Fibroblast of lung (primary cell): ENCODE measurements at regions not wholly inside any gene's neighbourhood (a gene's known extent, or its start where the extent isn't known, plus 50 kb on each side); places are given as distances from the start of the nearest gene placed in this dataset.

Experiments
- CTCF ChIP-seq, 2 donors: IDR thresholded peaks in 1 of 2; conservative IDR thresholded peaks in 1 of 2; 1 replicate in 1 of 2; 2 replicates in 1 of 2; pipeline ENCODE4 v1.5.1; 2011 to 2012; ENCODE audit warnings: low read length in 2 of 2, control low read depth in 1 of 2, inconsistent platforms in 1 of 2, low read depth in 1 of 2, mild to moderate bottlenecking in 1 of 2
- EZH2 ChIP-seq: IDR thresholded peaks from 2 replicates; pipeline ENCODE4 v1.5.1; 2012; ENCODE audit warnings: low read length, control low read depth, mild to moderate bottlenecking; ENCODE audit errors: missing control alignments

DNA sequence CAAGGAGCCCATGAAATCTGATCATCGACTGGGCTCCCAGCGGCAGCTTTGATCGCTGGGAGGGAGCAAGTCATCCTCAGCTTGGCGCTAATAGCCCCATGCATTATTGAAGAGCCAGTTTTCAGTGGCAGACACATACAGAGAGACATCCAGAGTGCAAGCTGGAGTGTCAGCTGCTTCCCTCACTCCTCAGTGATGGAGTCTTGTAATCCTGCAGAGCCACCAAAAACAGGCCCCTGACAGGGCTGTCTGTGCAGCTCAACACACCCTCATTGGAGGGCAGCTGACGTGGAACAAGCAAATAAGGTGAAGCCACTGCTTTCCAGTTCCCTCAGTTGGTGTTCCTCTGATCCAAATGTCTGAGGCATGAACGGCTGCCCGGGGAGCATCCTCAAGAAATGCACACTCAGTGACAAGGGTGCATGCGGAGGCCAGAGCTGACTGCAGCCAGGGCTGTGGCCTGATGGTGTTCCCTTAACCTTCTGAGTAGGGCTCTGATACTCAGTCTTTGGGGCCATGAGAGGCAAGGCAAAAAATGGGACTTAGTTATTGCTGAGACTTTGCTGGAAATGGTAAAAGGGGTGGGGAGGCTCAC is 97.4 kb downstream of the RHOB start:
- TF ChIP-seq EZH2: no peak
- no peak for TF ChIP-seq CTCF (conservative IDR thresholded peaks at IDR 0.05 in 1 of 2, IDR thresholded peaks at IDR 0.05 in 1 of 2; ENCODE audit: low read depth in 1 of 2, low read length in 2 of 2)
